ENCODE measurements at regions not wholly inside any gene's neighbourhood (a gene's known extent, or its start where the extent isn't known, plus 50 kb on each side); places are given as distances from the start of the nearest gene placed in this dataset.

DNA sequence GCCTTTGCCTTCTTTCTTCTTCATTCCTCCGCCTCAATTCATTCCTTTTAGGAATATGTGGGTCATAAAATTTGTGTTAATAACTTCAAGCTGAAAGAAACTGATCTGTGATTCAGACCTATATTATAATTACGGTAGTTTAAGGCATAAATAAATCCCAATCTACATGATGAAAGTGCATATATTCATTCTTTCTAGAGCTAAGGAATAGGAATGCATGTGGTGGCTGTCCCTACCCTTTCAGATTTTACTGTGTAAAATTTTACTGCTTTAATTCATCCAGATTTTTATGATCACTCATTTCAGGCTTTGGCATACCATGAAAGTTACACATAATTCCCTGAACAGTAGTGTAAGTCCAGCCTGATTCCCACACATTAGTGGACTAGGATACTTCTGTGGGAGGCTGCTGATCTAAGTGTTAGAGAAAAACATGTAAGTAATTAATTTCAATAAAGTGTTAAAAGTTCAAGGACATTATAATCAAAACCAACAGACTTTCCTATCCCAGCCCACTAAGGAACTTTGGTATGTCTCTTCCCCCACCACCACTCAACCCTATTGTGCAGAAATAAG, 83.1 kb downstream of the HINT1 start:
- TF ChIP-seq EP300 (IDR thresholded peaks at IDR 0.05) (no peak), POLR2A (IDR thresholded peaks at IDR 0.05) (no peak), POLR2AphosphoS5 (IDR thresholded peaks at IDR 0.05) (no peak)
- TF ChIP-seq, protein P1, sequence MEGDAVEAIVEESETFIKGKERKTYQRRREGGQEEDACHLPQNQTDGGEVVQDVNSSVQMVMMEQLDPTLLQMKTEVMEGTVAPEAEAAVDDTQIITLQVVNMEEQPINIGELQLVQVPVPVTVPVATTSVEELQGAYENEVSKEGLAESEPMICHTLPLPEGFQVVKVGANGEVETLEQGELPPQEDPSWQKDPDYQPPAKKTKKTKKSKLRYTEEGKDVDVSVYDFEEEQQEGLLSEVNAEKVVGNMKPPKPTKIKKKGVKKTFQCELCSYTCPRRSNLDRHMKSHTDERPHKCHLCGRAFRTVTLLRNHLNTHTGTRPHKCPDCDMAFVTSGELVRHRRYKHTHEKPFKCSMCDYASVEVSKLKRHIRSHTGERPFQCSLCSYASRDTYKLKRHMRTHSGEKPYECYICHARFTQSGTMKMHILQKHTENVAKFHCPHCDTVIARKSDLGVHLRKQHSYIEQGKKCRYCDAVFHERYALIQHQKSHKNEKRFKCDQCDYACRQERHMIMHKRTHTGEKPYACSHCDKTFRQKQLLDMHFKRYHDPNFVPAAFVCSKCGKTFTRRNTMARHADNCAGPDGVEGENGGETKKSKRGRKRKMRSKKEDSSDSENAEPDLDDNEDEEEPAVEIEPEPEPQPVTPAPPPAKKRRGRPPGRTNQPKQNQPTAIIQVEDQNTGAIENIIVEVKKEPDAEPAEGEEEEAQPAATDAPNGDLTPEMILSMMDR (IDR thresholded peaks at IDR 0.05) = no peak
